Gastrocnemius medialis (tissue), 4 donors: ENCODE measurements at regions not wholly inside any gene's neighbourhood (a gene's known extent, or its start where the extent isn't known, plus 50 kb on each side); places are given as distances from the start of the nearest gene placed in this dataset.

Source experiments
- ATAC-seq, 2 donors: fragments of 150-250 bp; one replicate each; pipeline ENCODE4 v1.9.1; 2016
- DNase-seq, 2 donors: peaks; one replicate each; pipeline ENCODE4 v3.0.0-alpha.2; 2019
- H3K27ac ChIP-seq, 4 donors: fragments of 200-600 bp; sonication (generic); 1 replicate in 1 of 4; 2 replicates in 3 of 4; pipeline ENCODE4 v1.5.1; 2016 to 2018; ENCODE audit warnings: mild to moderate bottlenecking in 2 of 4, moderate library complexity in 1 of 4
- H3K27me3 ChIP-seq, 3 donors: fragments of 200-600 bp; sonication (generic) in 2 of 3; 1 replicate in 1 of 3; 2 replicates in 2 of 3; pipeline versions ENCODE4 v1.5.1 to v1.6.0; 2016 to 2019; ENCODE audit warnings: mild to moderate bottlenecking in 1 of 3, moderate library complexity in 1 of 3
- H3K36me3 ChIP-seq, 2 donors: fragments of 200-600 bp; sonication (generic) in 1 of 2; one replicate each; pipeline ENCODE4 v1.5.1; 2017 to 2018
- H3K4me1 ChIP-seq, 2 donors: fragments of 200-600 bp; sonication (generic) in 1 of 2; one replicate each; pipeline ENCODE4 v1.5.1; 2016 to 2017; ENCODE audit warnings: mild to moderate bottlenecking in 2 of 2
- H3K4me3 ChIP-seq, 4 donors: fragments of 200-600 bp; sonication (generic) in 3 of 4; 1 replicate in 1 of 4; 2 replicates in 3 of 4; pipeline ENCODE4 v1.5.1; 2016 to 2019; ENCODE audit warnings: mild to moderate bottlenecking in 2 of 4
- H3K9me3 ChIP-seq, 3 donors: fragments of 200-600 bp; sonication (generic) in 2 of 3; 1 replicate in 1 of 3; 2 replicates in 2 of 3; pipeline ENCODE4 v1.5.1; 2016 to 2019
- POLR2A ChIP-seq, 2 donors: fragments of 450-650 bp; IDR thresholded peaks; one replicate each; pipeline ENCODE4 v1.6.1; 2017; ENCODE audit warnings: antibody characterized with exemption in 2 of 2, mild to moderate bottlenecking in 2 of 2, moderate library complexity in 2 of 2
- in situ Hi-C, 4 donors: fragments of 200-750 bp; cut with MboI; loops; one replicate each; pipeline versions ENCODE4 v1.15.0 to v1.8.0; 2017; ENCODE audit warnings: low sequenced_read_pairs in 4 of 4
- intact Hi-C: fragments of 100-400 bp; cut with DNase I; formaldehyde crosslinking; loops from one replicate; pipeline ENCODE4 v1.15.1; 2023; ENCODE audit warnings: low total_unique reads
- TF ChIP-seq, protein P1 (sequence below), 5 experiments: fragments of 450-650 bp in 3 of 5; fragments of 200-600 bp in 2 of 5; sonication (generic) in 2 of 5; IDR thresholded peaks in 4 of 5; conservative IDR thresholded peaks in 1 of 5; 1 replicate in 4 of 5; 2 replicates in 1 of 5; pipeline ENCODE4 v1.5.1; 2016 to 2019; ENCODE audit warnings: antibody characterized with exemption in 5 of 5, mild to moderate bottlenecking in 3 of 5, moderate library complexity in 3 of 5

DNA sequence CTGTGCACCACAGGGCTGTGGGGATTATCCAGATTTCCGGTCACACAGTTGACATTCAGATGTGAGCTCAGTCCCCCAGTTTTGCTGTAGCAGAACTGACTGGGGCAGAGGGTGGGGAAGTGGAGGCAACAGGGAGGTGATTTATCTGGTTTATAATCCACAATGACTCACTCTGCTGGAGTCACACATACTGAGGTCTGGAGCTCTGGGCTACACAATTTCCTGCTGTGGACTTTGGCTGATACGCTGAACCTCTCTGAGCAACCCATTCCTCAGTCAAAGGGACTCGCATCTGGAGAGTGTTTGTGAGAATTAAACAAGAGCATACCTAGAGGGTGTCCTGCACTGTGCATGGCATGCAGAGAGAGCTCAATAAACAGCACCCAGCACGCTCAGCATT lies 64.8 kb upstream of the PLPP4 start:
- H3K27ac ChIP-seq: no peak overlapping the region
- no peak overlapping the region for H3K4me3 ChIP-seq
- TF ChIP-seq, protein P1, sequence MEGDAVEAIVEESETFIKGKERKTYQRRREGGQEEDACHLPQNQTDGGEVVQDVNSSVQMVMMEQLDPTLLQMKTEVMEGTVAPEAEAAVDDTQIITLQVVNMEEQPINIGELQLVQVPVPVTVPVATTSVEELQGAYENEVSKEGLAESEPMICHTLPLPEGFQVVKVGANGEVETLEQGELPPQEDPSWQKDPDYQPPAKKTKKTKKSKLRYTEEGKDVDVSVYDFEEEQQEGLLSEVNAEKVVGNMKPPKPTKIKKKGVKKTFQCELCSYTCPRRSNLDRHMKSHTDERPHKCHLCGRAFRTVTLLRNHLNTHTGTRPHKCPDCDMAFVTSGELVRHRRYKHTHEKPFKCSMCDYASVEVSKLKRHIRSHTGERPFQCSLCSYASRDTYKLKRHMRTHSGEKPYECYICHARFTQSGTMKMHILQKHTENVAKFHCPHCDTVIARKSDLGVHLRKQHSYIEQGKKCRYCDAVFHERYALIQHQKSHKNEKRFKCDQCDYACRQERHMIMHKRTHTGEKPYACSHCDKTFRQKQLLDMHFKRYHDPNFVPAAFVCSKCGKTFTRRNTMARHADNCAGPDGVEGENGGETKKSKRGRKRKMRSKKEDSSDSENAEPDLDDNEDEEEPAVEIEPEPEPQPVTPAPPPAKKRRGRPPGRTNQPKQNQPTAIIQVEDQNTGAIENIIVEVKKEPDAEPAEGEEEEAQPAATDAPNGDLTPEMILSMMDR (IDR thresholded peaks at IDR 0.05 in 4 of 5, conservative IDR thresholded peaks at IDR 0.05 in 1 of 5): no peak
- TF ChIP-seq POLR2A (IDR thresholded peaks at IDR 0.05): no peak
- H3K4me1 ChIP-seq: no peaks in the 10 kb centered on the region
- no peaks in the 10 kb centered on the region for H3K36me3 ChIP-seq
- in situ Hi-C loops: no loop called here
- ATAC-seq (no peak), DNase-seq (no peak)
- intact Hi-C loops: no loop called here
- no peaks in the 10 kb centered on the region for H3K9me3 ChIP-seq
- no peaks in the 10 kb centered on the region for H3K27me3 ChIP-seq

- in situ Hi-C loops: no loop called here
- TF ChIP-seq, protein P1 (IDR thresholded peaks at IDR 0.05 in 4 of 5, conservative IDR thresholded peaks at IDR 0.05 in 1 of 5): no peak
- no peak for TF ChIP-seq POLR2A (IDR thresholded peaks at IDR 0.05)
- no peaks in the 10 kb centered on the region for H3K36me3 ChIP-seq
These were observed 64.4 kb upstream of the PLPP4 start for GRCh38 chr10:120392671-120393079.

GRCh38 chr10:120394446-120394845 lies 62.6 kb upstream of the PLPP4 start:
- in situ Hi-C loops (no loop called here), intact Hi-C loops (no loop called here)
- TF ChIP-seq POLR2A (IDR thresholded peaks at IDR 0.05): no peak
- TF ChIP-seq, protein P1 (IDR thresholded peaks at IDR 0.05 in 4 of 5, conservative IDR thresholded peaks at IDR 0.05 in 1 of 5): no peak
- no peaks in the 10 kb centered on the region for H3K36me3 ChIP-seq
- H3K4me3 ChIP-seq: no peak overlapping the region
- no peak overlapping the region for H3K27ac ChIP-seq
- DNase-seq (no peak), ATAC-seq (no peak)
- no peaks in the 10 kb centered on the region for H3K4me1 ChIP-seq
- no peaks in the 10 kb centered on the region for H3K9me3 ChIP-seq
- no peaks in the 10 kb centered on the region for H3K27me3 ChIP-seq

More at GRCh38 chr10:120392671-120393079, 64.4 kb upstream of the PLPP4 start:
- no peaks in the 10 kb centered on the region for H3K27me3 ChIP-seq
- ATAC-seq: no peak
- H3K9me3 ChIP-seq: no peaks in the 10 kb centered on the region
- no peak overlapping the region for H3K4me3 ChIP-seq
- intact Hi-C loops: no loop called here
- H3K4me1 ChIP-seq: no peaks in the 10 kb centered on the region
- no peak for DNase-seq
- H3K27ac ChIP-seq: no peak overlapping the region

DNA sequence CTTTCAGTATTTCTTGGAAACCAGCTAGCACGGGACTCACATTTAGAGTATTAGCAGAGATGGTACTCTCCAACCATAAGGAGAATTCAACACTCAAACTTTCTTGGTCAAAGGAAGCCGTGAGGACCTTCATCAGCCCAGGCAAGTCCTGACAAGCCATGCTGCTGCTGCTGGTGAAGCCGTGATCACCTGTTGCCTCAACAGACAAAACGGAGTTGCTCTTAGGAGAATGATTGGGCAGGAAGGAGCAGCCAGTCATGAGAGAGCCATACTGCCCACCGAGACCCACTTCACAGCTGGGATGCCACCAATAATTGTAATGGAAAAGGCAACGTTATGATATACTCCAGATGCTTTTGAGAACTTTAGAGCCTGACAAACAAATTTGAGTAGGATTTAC lies 60.8 kb upstream of the PLPP4 start:
- intact Hi-C loops (no loop called here), in situ Hi-C loops (no loop called here)
- ATAC-seq: no peak
- Histone ChIP-seq H3K27ac (no peak overlapping the region), H3K4me3 (no peak overlapping the region), H3K27me3 (no peaks in the 10 kb centered on the region), H3K9me3 (no peaks in the 10 kb centered on the region), H3K36me3 (no peaks in the 10 kb centered on the region), H3K4me1 (no peaks in the 10 kb centered on the region)
- DNase-seq: no peak
- TF ChIP-seq, protein P1 (IDR thresholded peaks at IDR 0.05 in 4 of 5, conservative IDR thresholded peaks at IDR 0.05 in 1 of 5): no peak
- no peak for TF ChIP-seq POLR2A (IDR thresholded peaks at IDR 0.05)

- in situ Hi-C loops: no loop called here
- Histone ChIP-seq H3K27me3 (no peaks in the 10 kb centered on the region), H3K27ac (no peak overlapping the region), H3K4me1 (no peaks in the 10 kb centered on the region), H3K4me3 (no peak overlapping the region), H3K36me3 (no peaks in the 10 kb centered on the region), H3K9me3 (no peaks in the 10 kb centered on the region)
- intact Hi-C loops: no loop called here
- DNase-seq (no peak), ATAC-seq (no peak)
- TF ChIP-seq POLR2A (IDR thresholded peaks at IDR 0.05): no peak
- TF ChIP-seq, protein P1 (IDR thresholded peaks at IDR 0.05 in 4 of 5, conservative IDR thresholded peaks at IDR 0.05 in 1 of 5): no peak
These were observed 58.8 kb upstream of the PLPP4 start for GRCh38 chr10:120398180-120398579.
